Globus pallidus (tissue), 1 donor: ENCODE measurements at regions not wholly inside any gene's neighbourhood (a gene's known extent, or its start where the extent isn't known, plus 50 kb on each side); places are given as distances from the start of the nearest gene placed in this dataset.

Experiments
- DNase-seq: peaks from one replicate; pipeline ENCODE4 v3.0.0-alpha.2; 2015; ENCODE audit warnings: low spot score

DNA sequence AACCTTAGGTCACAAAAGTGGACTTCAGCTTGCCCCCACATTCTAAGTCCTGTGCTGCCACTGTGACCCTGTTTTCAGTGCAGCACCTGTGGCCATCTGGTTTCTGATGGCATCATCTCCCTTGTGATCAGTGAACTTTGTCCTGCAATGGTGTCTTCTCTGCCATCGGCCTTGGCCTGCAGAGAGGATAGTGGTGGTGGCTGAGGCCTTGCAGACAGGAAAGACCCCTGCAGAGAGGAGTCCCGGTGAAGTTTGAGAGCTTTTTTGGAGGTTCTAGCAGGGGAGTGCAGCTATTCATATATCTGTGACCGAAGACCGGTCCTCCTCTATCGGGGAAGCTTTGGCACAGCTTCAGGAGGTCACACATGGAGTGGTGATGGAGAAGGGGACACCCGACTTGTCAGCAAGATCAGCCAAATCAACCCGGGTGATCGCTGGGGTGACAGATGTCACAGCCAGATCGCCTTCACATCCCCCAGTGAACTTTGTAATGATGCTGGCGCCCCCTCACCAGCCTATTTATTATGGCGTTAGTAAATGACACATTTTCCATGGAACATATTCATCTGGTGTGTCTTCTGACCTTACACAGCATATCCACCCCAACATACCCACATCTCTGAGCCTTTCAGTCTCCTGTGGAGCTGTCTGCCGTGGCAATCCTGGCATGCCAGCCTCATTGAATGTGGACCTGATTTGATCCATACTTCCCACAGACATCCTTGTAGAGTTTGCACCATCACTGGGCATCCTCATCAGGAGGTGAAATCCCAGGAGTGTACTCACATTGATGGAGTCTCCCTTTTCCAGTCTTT lies 136.1 kb downstream of the PAPOLA start:
- DNase-seq: no peak

DNA sequence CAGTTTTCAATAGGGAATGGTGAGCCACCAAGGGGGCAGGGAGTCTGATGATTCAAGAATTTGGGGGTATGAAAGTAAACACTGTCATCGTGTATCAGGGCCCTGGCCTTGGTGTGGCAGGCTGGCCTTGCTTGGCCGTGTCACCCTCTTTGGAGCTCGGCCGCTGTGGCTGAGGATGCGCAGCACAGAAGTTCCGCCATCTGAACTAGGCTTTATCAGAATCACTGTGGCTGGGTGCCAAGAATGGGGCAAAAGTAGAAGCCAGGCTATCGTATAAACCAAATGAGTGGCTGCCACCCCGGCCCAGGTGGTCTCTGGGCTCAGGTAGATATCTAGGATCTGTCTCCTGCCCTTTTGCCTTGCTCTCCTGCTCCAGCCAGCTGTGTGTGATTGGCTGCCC lies 137.4 kb downstream of the PAPOLA start:
- DNase-seq: no peak

DNA sequence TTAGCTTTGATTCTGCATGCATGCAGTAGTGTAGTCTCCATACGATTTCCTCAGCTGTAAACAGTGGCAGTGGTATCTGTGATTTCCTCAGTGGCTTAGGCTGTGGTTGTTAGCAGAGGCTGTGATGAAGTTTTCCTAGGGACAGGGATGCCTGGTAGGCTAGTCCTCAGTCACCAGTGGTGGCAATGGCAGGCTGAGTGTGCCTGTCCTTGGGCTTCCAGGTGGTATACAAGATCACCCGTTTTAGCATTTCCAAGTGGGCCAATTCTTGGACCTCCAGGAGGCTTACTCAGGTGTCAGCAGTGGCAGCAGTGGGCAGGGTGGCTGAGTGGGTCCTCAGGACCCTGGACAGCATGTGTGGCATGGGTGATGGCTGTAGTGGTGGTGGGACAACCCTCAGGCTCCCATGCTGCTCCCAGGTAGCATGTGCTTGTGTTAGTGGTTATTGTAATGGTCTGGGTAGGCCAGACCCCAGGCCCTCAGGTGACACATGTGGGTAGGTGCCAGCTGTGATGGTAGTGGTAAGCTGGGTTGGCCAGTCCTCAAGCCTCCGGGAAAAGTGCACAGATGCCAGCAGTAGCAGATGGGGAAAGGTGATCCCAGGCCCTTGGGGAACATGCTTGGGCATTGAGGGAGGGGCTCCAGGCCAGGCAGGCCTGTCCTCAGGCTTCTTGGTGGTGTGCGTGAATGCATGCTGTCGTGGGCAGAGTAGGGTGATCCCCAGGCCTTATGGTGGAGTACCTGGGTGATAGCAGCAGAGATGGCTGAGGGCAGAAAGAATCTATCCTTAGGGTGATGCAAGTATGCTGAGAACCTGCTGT lies 146.5 kb downstream of the PAPOLA start:
- no peak for DNase-seq

DNA sequence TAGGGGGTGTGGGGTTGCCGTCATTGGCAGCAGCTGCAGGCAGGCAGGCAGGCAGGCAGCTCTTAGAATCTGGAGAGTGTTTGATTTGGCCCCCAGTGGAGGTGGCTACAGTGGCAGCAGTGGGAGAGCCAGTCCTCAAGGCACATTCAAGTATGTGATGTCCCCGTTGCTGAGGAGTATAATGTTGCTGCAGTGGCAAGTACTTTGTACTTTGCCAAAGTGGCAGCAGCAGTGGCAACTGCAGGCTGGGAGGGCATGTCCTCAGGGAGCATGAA lies 147.1 kb downstream of the PAPOLA start:
- DNase-seq: no peak

DNA sequence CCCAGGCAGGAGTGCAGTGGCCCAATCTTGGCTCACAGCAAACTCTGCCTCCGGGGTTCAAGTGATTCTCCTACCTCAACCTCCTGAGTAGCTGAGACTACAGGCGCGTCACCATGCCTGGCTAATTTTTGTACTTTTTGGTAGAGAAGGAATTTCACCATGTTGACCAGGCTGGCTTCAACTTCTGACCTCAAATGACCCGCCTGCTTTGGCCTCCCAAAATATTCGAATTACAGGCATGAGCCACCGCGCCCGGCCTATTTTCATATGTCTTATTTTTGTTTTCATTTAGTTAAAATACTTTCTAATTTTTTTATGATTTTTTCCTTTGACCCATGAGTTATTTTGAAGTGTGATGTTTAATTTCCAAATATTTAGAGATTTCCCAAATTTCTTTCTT lies 143.6 kb upstream of the VRK1 start:
- DNase-seq: no peak

DNA sequence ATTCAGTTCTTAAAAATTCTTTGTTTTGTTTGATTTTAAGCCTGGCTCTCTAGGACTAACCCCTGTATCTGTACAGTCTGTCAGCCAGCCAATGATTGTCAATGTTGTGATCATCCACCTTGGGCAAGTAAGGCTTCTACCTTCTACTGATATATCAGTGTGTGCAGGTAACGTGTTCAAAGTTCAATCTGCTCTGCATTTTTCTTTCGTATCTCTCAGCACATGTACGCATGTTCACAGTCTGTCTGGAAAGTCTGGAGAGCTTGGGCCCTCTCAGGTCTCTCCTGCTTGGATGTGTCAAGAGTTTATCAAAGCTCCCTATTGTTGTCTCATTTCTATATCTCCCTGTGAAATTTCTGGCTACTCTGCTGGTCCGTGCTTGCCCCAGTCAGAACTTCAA lies 138.6 kb upstream of the VRK1 start:
- no peak for DNase-seq

DNA sequence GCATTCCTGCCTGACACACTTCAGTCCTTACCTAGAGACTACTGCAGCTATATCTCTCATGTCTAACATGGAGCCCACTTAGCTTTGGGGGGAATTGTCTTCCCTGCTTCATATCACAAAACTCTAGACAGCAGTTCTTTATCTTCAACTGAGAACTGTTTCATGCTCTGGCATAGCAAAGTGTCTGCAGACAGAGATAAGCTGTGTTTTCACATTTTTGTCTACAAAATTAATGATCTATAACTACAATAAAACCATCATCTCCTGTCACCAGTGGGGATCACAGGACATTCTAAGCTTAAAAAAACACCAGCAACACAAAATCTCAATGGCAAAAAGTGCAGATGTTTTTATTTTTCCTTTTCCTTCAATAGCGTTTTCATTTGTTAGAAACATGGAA lies 137.1 kb upstream of the VRK1 start:
- DNase-seq: no peak

DNA sequence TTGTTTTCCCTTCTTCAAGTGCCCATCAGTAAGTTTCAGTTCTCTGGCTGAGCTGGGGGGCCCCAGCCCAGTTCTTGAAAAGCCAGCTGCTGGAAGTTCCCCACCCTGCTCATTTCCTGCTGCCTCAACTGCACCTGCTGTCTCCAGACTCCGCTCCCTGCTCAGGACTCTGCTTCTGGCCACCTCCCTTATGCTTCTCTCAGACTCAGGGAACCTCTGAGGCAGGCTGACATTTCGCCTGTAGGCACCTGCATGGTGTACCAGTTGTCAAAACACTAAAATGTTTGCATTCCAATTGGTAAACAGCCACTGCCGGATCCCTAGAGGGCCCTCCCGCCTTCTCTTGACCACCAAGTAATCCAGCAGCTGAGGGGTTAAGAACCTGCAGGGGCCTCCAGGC lies 136.5 kb upstream of the VRK1 start:
- DNase-seq: no peak

DNA sequence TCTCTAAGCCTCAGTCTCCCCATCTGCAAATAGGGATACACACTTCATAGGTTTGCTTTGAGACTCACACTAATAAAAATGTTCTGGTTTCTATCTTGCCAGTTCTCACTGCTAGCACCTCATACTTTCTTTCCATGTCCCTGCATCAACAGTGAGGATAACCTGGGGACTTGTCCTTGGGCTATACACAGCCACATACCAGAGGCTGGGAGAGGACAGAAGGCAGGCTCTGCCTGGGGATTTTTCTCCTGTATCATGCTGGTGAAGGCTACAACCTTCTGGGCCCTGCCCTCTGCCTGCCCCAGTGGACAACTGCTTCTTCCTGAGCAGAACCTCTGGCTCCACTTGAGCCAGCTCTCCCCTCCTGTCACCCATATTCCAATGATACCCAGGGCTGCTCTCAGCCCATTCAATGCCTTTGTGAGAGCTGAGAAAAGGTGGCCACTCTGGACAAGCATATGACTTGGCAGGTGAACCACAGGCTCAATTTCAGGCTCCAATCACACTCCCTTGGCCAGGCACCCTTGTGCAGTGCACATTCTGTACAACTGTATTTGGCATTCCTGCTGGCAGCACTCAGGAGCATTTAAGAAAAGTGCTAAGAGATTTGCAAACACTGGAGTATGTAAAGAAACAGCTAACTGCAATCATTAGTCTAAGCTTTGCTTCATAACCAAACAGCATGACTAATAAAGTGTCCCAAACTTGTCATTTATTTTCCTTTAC lies 135.8 kb upstream of the VRK1 start:
- no peak for DNase-seq

DNA sequence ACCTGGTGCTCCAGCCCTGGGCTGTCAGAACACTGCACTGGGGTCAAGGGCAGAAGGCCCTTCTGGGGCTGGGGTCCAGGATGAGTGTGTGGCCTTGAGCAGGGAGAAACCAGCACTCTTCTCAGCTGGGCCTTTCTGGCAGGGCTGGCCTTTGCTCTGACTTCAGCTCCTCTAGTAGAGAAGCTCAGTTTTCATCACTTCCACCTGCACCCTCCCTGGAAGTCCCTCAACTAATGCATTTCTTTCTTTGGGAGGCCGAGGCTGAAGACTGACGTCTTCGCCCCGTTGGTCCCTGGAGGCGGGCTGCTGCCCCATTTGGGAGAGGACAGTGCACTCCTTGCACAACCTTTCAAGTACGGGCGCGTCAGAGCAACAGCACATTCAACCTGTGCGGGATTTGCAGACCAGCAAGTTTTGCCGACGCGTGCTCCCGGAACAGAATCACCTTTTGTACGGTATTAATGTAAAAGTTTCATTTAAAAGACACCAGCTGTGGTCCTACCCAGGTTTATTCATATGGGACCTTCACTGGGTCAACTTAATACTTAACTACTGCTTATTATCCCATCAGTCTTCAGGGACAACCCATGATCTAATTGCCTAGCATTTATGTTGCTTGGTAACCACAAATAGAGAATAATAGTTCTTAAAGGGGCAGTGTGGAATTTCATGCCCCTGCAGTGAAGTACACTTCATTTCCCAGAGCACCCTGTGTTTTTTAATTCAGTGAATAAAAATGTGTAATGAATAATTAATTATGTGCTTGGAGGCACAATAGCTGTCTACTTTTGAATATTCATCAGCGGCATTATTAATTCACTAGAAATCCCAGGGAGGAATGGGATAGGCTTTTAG lies 134.8 kb upstream of the VRK1 start:
- no peak for DNase-seq

DNA sequence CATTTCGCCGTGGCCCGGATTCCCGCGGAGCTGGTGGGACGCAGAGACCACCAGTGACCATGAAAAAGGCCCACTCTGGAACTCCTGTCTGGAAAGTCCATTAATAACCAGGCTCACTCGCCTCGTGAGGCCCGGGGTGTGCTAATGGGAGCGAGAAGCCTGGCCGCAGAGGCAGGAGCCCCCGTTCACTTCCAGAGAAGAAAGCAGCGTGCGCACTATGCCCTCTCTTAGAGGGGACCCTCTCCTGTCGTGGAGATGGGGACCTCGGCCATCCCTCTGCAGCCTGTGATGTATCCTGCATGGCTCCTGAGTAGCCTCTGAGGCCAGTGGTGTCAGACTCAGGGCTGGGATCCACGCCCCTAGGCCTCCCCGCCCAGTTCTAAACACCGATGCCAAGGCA lies 134.1 kb upstream of the VRK1 start:
- no peak for DNase-seq

DNA sequence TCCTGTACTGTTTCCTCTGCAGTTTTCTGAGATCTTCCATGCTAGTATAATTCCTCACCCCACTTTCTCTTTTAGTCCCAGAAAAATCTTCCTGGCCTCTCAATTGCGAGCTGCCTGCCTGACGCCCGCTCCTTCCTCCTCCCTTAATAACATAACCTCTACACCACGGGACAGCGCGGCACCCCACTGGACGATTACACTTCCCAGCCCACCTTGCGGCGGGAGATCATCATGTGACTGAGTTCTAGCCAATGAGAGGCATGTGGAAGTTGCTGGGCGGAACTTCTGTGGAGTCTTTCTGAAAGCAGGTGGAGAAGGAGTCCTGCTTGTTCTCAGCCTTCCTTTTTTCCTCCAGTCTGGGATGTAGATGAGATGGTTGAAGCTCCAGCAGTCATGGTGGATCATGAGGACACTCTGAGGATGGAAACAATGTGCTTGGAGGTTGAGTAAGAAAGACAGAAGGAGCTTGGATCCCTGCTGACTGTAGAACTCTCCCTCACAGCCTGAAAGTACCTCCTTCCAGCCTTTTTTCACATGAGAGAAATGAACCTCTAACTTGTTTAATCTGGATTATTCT lies 133.6 kb upstream of the VRK1 start:
- DNase-seq: no peak

DNA sequence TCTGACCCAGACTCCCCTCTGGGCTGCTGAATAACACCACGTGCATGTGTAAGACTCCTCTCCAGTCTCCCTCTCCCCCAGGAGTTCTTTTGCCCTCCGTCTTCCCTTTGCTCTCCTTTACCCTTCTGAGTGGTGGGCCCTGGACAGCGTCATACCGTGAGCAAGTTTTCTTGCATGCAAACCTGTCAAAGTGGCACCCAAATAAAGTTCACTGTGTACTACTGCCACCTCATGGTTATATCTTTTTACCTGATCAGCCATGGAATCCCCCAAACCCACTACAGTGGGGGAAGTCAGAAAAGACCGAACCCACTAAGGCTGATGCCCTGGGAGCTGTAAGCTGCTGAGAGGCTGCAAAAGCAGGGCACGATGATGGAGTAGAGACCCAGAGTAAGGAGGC lies 131.1 kb upstream of the VRK1 start:
- no peak for DNase-seq

DNA sequence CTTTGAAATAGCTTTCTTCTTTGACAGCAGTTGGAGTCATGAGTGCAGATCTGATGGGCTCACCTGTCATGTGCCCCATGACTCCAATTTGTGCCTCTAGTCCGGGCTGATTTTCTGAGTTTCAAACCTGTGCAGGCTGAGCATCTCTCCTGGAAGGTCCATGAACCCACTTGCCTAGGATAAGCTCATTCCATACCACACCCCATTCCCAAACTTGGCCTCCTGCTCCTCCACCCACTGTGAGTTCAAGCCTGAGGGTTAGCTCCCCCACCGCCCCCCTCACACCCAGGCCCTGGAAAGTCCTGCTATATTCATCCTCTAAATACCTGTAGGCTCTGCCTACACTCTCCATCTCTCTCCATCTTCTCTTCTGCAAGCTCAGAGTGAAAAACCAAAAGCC lies 126.8 kb upstream of the VRK1 start:
- DNase-seq: no peak

DNA sequence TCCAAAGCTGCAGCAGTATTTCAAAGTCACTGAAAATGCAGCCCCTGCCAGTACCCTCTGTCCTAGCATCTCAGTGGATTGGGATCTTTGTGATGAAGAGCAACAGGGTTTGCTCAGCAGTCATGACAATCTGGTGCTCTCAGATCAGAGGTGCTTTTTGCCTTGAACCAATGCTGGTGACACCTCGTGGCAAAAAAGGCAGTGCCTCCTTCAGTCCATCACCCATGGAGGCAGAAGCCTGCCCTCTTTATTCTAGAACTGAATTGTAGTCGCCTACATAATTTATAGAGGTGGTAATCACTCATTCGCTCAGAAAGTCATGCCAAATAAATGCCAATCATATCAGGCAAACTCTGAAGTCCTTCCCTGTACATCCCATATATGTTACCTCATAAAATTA lies 126.0 kb upstream of the VRK1 start:
- no peak for DNase-seq

DNA sequence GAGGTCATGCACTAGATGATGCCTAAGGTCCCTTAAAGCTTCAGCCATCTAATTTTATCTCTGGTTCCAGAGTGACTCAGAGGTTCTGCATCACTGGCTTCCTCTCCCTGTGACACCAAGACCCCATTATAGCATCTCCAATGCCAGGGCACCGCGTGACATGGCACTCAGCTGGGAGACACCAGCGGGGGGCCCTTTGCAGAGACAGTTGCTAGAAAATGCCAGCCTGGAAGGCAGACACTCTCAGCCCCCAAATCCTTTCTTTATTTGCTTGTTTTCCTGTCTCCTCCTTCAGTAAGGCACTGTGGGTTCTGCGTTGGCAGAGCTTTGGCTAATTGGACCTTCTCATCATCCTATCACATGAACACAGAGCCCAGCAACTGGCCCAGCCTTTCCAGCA lies 123.5 kb upstream of the VRK1 start:
- DNase-seq: no peak

DNA sequence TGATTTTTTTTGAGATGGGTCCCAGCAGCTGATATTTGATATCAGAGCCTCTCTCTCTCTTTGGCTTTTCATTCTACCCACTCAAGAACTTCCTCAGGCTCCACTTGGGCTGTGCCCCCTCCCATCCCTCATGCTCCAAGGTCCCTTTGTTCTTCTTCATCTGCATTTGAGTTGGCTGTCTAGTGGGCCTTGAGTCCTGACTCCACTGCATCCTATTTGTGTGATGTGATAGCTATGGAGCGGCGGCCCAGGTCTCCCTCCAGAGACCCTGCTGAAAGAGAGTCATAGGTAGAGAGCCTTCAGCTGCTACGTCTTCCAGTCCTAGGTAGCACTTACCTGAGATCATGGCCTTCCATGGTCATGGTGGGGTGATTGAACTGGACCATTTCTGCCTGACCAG lies 123.1 kb upstream of the VRK1 start:
- no peak for DNase-seq

DNA sequence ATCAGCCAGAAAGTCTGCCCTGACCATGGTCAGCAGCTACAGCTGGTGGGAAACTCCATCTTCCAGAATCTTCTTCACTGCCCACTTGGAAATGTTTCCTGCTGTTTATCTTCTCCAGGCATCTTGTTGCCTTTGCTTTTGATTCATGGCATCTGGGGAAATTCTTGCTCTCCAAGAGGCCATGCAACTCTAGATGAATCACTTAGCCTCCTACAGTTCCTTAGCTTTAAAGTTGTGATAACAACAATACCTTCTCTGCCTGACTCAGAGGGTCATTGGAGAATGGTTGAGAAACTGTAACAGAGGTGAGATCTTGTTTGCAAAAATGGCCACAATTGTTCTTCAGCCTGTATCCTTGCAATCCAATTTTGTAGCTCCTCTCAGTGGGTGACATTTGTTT lies 121.0 kb upstream of the VRK1 start:
- no peak for DNase-seq

DNA sequence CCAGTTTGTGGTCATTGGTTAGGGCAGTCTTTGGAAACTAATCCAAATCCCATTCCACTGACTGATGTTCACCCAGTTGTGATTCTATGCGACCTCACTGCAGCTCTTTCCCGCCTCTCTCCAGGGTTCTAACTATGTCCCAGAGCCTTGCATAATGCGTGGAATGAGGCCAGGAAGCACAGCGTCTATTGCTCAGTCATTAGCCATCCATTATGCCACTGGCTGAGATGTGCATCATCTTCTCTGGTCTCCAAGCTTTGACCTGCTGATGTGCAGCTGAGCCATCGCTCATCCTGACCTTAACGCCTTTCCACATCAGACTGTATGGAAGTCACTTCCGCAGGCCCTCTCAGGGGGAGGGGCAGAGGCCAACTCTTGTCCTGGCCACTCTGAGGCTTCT lies 115.4 kb upstream of the VRK1 start:
- DNase-seq: no peak

DNA sequence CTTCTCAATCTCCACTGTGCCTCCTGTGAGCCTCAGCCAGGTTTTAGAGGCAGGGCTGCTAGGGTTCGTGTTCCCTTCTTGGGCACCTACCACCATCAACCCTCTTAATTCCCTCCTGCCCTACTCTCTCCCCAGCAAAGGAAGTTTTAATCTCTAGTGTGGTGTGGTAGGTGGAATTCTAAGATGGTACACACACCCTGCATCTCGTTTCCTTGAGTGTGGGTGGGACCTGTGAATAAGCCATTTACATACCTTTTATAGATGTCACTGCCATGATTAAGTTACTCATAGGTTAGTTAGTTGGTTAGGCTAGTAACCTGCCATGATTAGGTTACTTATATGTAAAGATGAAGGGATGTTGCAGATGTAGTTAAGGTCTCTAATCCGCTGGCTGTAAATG lies 114.8 kb upstream of the VRK1 start:
- no peak for DNase-seq

DNA sequence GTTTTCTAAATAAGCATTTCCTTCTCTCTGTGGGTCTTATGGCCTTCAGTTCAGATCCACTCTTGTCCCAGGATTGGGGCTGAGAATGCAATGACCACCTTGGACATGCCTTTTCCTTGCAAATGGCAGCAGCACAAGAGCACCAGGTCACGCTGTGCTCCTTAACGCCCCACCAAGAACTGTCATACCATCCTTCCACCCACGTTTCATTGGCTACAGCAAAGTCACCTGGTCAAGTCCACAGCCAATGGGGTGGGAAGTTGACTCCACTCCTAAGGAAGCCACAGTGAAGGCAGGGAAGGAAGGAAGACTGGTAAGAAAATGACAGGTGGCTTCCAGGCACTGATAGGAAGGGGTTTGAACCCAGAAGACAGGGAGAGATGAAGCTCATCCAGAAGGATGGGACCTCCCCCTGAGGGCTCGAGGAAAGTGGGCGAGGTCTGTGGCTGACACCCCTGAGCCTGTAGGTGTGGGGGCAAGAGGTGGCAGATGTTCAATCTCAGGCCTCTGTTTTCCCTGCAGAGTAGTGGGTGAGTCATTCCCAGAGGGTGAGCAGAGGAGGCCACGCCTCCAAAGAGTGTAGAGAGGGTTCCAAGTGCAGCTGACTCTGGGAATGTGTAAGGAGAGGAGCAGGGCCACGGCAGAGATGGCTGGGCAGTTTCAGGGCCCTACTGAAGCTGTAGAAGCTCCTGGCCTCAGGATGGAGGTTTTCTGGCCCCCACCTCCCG lies 113.5 kb upstream of the VRK1 start:
- no peak for DNase-seq
